Large intestine (tissue), 3 donors: ENCODE measurements at regions not wholly inside any gene's neighbourhood (a gene's known extent, or its start where the extent isn't known, plus 50 kb on each side); places are given as distances from the start of the nearest gene placed in this dataset.
"Not testable (repeated sequence)": the region's sequence is repeated elsewhere in the genome, so short reads cannot be mapped to it uniquely, and the experiment has no call there.

Experiments
- DNase-seq, 2 donors: peaks; one replicate each; pipeline versions ENCODE4 v3.0.0 to v3.0.0-alpha.2; 2013
- H3K27ac ChIP-seq: one replicate; pipeline ENCODE4 v1.5.1; 2013; ENCODE audit warnings: low read length
- H3K27me3 ChIP-seq: 2 replicates; pipeline ENCODE4 v1.6.1; 2013; ENCODE audit warnings: low read length; ENCODE audit not compliant: control insufficient read depth, insufficient read depth
- H3K36me3 ChIP-seq: 2 replicates; pipeline ENCODE4 v1.6.1; 2013; ENCODE audit warnings: low read length; ENCODE audit not compliant: control insufficient read depth, insufficient read depth
- H3K4me1 ChIP-seq: one replicate; pipeline ENCODE4 v1.6.1; 2013; ENCODE audit warnings: low read length; ENCODE audit not compliant: control insufficient read depth, insufficient read depth
- H3K4me3 ChIP-seq: one replicate; pipeline ENCODE4 v1.5.1; 2013; ENCODE audit warnings: low read length
- H3K9me3 ChIP-seq: one replicate; pipeline ENCODE4 v1.6.1; 2013; ENCODE audit warnings: mild to moderate bottlenecking, low read depth, low read length, moderate library complexity; ENCODE audit not compliant: control insufficient read depth
- WGBS: methylation state at CpG from one replicate; pipeline ENCODE4 v1.1.5; 2013; ENCODE audit warnings: low lambda C conversion rate; ENCODE audit not compliant: insufficient coverage; 5-methylcytosine and 5-hydroxymethylcytosine counted together

DNA sequence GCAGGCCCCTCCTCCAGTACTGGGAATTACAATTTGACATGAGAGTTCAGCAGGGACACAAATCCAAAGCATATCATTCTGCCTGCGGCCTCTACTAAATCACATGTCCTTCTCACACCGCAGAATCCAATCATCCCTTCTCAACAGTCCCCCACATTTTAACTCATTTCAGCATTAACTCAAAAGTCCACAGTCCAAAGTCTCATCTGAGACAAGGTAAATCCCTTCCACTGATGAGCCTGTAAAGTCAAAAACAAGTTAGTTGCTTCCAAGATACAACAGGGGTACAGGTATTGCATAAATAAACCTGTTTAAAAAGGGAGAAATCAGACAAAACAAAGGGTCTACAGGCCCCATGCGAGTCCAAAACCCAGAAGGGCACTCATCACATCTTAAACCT lies 64.0 kb downstream of the EBNA1BP2 start:
- Histone ChIP-seq H3K4me1 (no peaks in the 10 kb centered on the region), H3K9me3 (peaks cover 7% of the 10 kb centered on the region), H3K27ac (no peak overlapping the region), H3K27me3 (no peaks in the 10 kb centered on the region), H3K36me3 (no peaks in the 10 kb centered on the region), H3K4me3 (no peak overlapping the region)
- no CpG with 5 or more reads among the region's 3 CpGs for WGBS
- DNase-seq: peak; percentile 18 to 26

DNA sequence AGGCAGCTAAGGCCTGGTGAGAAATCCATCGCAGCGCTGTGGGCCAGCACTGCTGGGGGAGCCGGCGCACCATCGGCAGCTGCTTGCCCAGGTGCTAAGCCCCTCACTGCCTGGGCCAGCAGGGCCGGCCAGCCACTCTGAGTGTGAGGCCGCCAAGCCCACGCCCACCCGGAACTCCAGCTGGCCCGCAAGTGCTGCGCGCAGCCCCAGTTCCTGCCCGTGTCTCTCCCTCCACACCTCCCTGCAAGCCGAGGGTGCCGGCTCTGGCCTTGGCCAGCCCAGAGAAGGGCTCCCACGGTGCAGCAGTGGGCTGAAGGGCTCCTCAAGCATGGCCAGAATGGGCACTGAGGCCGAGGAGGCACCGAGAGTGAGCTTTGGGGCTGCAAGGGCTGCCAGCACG lies 64.4 kb downstream of the EBNA1BP2 start:
- Histone ChIP-seq H3K36me3 (no peaks in the 10 kb centered on the region), H3K27ac (no peak overlapping the region), H3K4me3 (no peak overlapping the region), H3K4me1 (no peaks in the 10 kb centered on the region), H3K9me3 (peaks cover 7% of the 10 kb centered on the region), H3K27me3 (no peaks in the 10 kb centered on the region)
- WGBS: no CpG with 5 or more reads among the region's 19 CpGs
- no peak for DNase-seq

DNA sequence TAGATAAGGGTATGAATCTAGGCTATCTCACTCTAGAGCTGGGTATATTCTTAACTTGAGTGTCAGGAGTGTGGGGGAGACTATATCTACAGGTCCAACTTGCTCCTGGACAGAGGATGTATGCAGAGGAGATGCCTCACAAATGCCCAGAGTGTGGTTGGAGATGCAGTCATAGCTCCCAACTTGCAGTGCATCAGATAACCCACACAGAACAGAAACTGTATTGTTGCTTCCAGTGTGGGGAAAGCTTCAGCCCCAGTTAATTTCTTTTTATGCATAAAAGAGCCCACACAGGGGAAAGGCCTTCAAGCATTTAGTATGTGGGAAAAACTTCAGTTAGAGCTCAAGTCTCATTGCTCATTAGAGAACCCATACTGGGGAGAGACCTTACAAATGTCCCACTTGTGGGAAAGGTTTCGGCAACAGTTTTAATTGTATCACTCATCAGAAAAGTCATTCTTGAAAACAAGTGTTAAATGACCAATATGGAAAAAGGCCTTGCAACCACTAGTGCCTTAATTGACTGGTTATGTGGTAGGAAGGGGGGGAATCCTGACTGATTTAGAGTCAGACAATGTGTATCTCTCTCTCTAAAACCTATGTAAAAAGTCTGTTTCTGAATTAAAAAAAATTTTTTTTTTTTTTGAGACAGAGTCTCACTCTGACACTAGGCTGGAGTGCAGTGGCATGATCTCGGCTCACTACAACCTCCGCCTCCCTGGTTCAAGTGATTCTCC lies 67.9 kb downstream of the EBNA1BP2 start:
- Histone ChIP-seq H3K36me3 (no peaks in the 10 kb centered on the region), H3K27ac (no peak overlapping the region), H3K27me3 (no peaks in the 10 kb centered on the region), H3K9me3 (peaks cover 7% of the 10 kb centered on the region), H3K4me3 (no peak overlapping the region), H3K4me1 (no peaks in the 10 kb centered on the region)
- no CpG with 5 or more reads among the region's 3 CpGs for WGBS
- no peak for DNase-seq

DNA sequence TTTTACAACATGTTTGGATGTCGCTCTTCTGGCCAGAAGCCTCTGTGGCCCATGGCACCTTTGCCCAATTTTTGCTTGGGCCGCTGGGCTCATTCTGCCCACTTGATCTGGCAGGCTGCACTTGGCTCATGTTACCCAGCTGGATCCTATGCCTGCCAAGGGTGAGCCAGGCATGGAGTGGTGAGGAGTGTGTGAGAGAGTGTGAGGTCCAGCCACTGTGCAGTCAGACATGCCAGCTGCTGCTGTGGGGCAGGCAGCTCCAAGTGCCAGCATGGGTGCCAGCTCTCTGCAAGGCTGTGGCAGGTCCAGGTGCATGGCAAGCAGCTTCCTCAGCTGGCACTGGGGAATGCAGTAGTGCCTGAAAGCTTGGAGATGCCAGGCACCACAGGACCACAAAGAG lies 71.0 kb downstream of the EBNA1BP2 start:
- DNase-seq: no peak
- no peak overlapping the region for H3K4me3 ChIP-seq
- WGBS: no CpG with 5 or more reads among the region's 2 CpGs

DNA sequence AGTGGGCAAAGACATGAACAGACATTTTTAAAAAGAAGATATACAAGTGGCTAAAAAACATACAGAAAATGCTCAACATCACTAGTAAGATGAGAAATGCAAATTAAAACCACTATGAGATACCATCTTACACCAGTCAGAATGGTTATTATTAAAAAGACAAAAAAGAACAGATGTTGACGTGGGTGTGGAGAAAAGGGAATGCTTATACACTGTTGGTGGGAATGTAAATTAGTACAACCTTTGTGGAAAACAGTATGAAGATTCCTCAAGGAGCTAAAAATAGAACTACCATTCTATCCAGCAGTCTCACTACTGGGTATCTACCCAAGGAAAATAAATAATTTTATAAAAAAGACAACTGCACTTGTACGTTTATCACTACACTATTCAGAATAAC lies 73.9 kb downstream of the EBNA1BP2 start:
- H3K27ac ChIP-seq: no peak overlapping the region
- DNase-seq: no peak
- no peaks in the 10 kb centered on the region for H3K9me3 ChIP-seq
- no peak overlapping the region for H3K4me3 ChIP-seq
- H3K27me3 ChIP-seq: no peaks in the 10 kb centered on the region
- 80% methylated on average over 1 of the region's 2 CpGs for WGBS
- H3K4me1 ChIP-seq: no peaks in the 10 kb centered on the region
- H3K36me3 ChIP-seq: no peaks in the 10 kb centered on the region

More for the DNA sequence above, 71.0 kb downstream of the EBNA1BP2 start:
- Histone ChIP-seq H3K4me1 (no peaks in the 10 kb centered on the region), H3K9me3 (no peaks in the 10 kb centered on the region), H3K36me3 (no peaks in the 10 kb centered on the region), H3K27ac (no peak overlapping the region), H3K27me3 (no peaks in the 10 kb centered on the region)

DNA sequence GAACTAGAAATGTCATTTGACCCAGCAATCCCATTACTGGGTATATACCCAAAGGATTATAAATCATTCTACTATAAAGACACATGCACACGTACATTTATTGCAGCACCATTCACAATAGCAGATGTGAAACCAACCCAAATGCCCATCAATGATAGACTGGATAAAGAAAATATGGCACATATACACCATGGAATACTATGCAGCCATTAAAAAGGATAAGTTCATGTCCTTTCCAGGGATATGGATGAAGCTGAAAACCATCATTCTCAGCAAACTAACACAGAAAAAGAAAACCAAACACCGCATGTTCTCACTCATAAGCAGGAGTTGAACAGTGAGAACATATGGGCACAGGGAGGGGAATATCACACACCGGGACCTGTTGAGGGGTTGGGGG lies 75.6 kb downstream of the EBNA1BP2 start:
- no CpG with 5 or more reads among the region's 3 CpGs for WGBS
- DNase-seq, H3K36me3 ChIP-seq, H3K27ac ChIP-seq, H3K27me3 ChIP-seq, H3K9me3 ChIP-seq, H3K4me1 ChIP-seq, H3K4me3 ChIP-seq: not testable (repeated sequence)

DNA sequence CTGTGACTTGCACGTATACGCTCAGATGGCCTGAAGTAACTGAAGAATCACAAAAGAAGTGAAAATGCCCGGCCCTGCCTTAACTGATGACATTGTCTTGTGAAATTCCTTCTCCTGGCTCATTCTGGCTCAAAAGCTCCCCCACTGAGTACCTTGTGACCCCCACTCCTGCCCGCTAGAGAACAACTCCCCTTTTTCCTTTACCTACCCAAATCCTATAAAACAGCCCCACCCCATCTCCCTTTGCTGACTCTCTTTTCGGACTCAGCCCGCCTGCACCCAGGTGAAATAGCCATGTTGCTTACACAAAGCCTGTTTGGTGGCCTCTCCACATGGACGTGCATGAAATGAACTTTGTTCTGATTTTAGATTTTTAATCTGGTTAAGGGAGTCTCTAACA lies 81.3 kb downstream of the EBNA1BP2 start:
- H3K27me3 ChIP-seq, H3K4me1 ChIP-seq, H3K9me3 ChIP-seq, H3K4me3 ChIP-seq, DNase-seq, H3K27ac ChIP-seq, H3K36me3 ChIP-seq: not testable (repeated sequence)
- WGBS: 17% methylated on average over 1 of the region's 7 CpGs

DNA sequence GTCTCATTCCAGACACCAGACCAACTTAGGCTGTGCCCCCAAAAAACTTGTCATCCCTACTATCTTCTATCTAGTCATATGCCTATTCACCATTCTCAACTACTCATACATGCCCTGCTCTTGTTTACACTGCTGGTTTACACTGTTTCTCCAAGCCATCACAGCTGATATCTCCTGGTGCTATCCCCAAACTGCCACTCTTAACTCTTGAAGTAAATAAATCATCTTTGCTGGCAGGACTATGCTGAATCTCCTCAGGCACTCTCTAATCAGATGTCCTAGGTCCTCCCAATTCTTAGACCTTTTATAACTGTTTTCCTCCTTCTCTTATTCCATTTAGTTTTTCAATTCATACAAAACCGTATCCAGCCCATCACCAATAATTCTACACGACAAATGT lies 81.9 kb downstream of the EBNA1BP2 start:
- not testable (repeated sequence) for H3K4me3 ChIP-seq, H3K4me1 ChIP-seq, H3K27me3 ChIP-seq, H3K9me3 ChIP-seq, H3K27ac ChIP-seq, H3K36me3 ChIP-seq, DNase-seq
- WGBS: 95% methylated on average over 2 of the region's 2 CpGs

DNA sequence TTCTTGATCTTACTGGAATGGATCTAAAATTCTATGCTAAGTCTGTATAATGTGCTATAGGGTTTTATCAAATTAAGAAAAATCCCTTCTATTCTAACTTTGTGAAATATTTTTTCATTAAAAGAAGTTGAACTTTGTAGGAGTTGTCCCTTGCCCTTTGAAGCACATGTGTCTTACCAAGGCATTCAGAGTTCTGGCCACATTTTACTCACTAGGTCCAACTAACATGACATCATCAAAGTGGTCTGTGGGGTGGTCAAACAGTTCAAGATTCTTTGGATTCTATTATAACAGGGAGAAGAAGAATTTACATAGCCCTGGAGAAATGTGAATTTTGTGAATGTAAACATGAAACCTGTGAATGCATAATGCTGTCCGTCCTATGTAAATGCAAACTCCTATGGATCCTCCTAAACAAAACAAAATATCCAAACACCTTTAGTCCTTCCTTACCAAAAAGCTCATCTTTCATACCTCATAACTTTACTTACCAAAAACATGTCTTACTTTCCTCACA lies 88.7 kb downstream of the EBNA1BP2 start:
- WGBS: no CpG with 5 or more reads among the region's 1 CpG
- no peaks in the 10 kb centered on the region for H3K4me1 ChIP-seq
- H3K27me3 ChIP-seq: no peaks in the 10 kb centered on the region
- DNase-seq: no peak
- H3K36me3 ChIP-seq: no peaks in the 10 kb centered on the region
- H3K27ac ChIP-seq: no peak overlapping the region
- no peak overlapping the region for H3K4me3 ChIP-seq
- no peaks in the 10 kb centered on the region for H3K9me3 ChIP-seq

DNA sequence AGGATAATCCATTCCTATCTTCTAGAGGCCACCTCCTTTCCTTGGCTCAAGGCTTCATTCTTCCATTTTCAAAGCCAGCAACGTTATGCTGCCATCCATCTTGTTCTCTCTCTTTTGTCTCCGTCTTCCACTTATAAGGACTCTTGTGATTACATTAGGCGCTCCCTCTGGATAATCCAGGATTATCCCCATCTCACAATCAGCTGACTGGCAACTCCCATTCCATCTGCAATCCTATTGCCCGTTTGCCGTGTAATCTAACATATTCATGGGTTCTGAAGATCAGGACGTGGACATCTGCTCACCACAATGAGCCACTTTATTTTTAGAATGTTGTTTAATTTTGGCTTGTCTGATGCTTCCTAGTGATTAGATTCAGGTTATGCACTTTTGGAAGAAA lies 89.3 kb downstream of the EBNA1BP2 start:
- Histone ChIP-seq H3K27ac (no peak overlapping the region), H3K27me3 (no peaks in the 10 kb centered on the region), H3K4me3 (no peak overlapping the region), H3K9me3 (no peaks in the 10 kb centered on the region), H3K36me3 (no peaks in the 10 kb centered on the region), H3K4me1 (no peaks in the 10 kb centered on the region)
- 78% methylated on average over 4 of the region's 6 CpGs for WGBS
- no peak for DNase-seq

DNA sequence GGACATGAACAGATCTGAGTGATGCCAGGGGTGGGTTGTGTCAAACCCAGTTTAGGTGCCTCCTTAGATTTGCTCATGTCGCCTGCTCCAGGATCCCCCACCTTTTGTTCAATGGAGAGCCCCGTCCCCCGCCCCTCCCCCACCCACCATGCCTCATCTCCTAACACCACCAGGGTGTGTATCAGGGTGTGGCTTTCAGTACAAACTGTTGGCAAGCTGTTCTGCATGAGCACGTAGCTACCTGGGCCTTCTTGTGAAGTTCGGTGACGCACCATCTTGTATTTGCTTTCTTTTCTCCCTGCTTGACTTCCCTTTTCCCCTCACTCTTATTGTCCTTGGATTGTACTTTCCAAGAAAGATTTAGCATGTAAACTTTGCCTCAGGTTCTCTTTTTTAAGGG lies 94.8 kb downstream of the EBNA1BP2 start:
- WGBS: no CpG with 5 or more reads among the region's 6 CpGs
- no peak for DNase-seq
- Histone ChIP-seq H3K36me3 (no peaks in the 10 kb centered on the region), H3K4me1 (peaks cover 4% of the 10 kb centered on the region), H3K27ac (no peak overlapping the region), H3K27me3 (no peaks in the 10 kb centered on the region), H3K9me3 (no peaks in the 10 kb centered on the region), H3K4me3 (no peak overlapping the region)
